GM12874 (cell line): ENCODE measurements at regions not wholly inside any gene's neighbourhood (a gene's known extent, or its start where the extent isn't known, plus 50 kb on each side); places are given as distances from the start of the nearest gene placed in this dataset.

ENCODE experiments used
- CTCF ChIP-seq: IDR thresholded peaks from 2 replicates; pipeline ENCODE4 v1.5.1; 2011; ENCODE audit warnings: low read depth, mild to moderate bottlenecking, control low read depth, low read length, moderate library complexity; ENCODE audit not compliant: insufficient read depth

- no peak for TF ChIP-seq CTCF
These were observed 391.5 kb downstream of the HTR1A start for GRCh38 chr5:63570752-63571151.

- TF ChIP-seq CTCF, result no peak
These were observed 397.5 kb downstream of the HTR1A start for GRCh38 chr5:63564789-63565188.

GRCh38 chr5:63563008-63563917 lies 399.0 kb downstream of the HTR1A start:
- TF ChIP-seq CTCF, result no peak

GRCh38 chr5:63555874-63556273 lies 406.4 kb downstream of the HTR1A start:
- no peak for TF ChIP-seq CTCF

GRCh38 chr5:63554191-63554590 lies 408.1 kb downstream of the HTR1A start:
- no peak for TF ChIP-seq CTCF

- TF ChIP-seq CTCF, result no peak
These were observed 409.2 kb downstream of the HTR1A start for GRCh38 chr5:63553073-63553472.

GRCh38 chr5:63535840-63536602 lies 426.2 kb downstream of the HTR1A start:
- TF ChIP-seq CTCF, result no peak
